Progenitor cell of endocrine pancreas (in vitro differentiated cells): ENCODE measurements at regions not wholly inside any gene's neighbourhood (a gene's known extent, or its start where the extent isn't known, plus 50 kb on each side); places are given as distances from the start of the nearest gene placed in this dataset.

Experiments
- DNase-seq: peaks from one replicate; pipeline ENCODE4 v3.0.0; 2021; ENCODE audit warnings: low spot score; ENCODE audit not compliant: unreplicated experiment
- H3K27ac Mint-ChIP-seq: 2 replicates; pipeline ENCODE4 v1.8.0; 2021; ENCODE audit warnings: mild to moderate bottlenecking, moderate library complexity, mixed read lengths
- H3K27me3 Mint-ChIP-seq: 2 replicates; pipeline ENCODE4 v1.8.0; 2021; ENCODE audit warnings: mixed read lengths
- H3K36me3 Mint-ChIP-seq: 2 replicates; pipeline ENCODE4 v1.8.0; 2022; ENCODE audit warnings: mixed read lengths; ENCODE audit not compliant: insufficient read depth
- H3K4me1 Mint-ChIP-seq: 2 replicates; pipeline ENCODE4 v1.8.0; 2021; ENCODE audit warnings: low read depth, mixed read lengths
- H3K4me3 Mint-ChIP-seq: 2 replicates; pipeline ENCODE4 v1.8.0; 2021; ENCODE audit warnings: low read depth, mild to moderate bottlenecking, moderate library complexity, mixed read lengths
- H3K9me3 Mint-ChIP-seq: 2 replicates; pipeline ENCODE4 v1.8.0; 2021; ENCODE audit warnings: low read depth, mixed read lengths
- TF ChIP-seq, protein P1 (sequence below): fragments of 200-600 bp; sonication (generic); IDR thresholded peaks from one replicate; pipeline ENCODE4 v1.5.0; 2021; ENCODE audit warnings: antibody characterized with exemption, mild to moderate bottlenecking; ENCODE audit not compliant: unreplicated experiment

DNA sequence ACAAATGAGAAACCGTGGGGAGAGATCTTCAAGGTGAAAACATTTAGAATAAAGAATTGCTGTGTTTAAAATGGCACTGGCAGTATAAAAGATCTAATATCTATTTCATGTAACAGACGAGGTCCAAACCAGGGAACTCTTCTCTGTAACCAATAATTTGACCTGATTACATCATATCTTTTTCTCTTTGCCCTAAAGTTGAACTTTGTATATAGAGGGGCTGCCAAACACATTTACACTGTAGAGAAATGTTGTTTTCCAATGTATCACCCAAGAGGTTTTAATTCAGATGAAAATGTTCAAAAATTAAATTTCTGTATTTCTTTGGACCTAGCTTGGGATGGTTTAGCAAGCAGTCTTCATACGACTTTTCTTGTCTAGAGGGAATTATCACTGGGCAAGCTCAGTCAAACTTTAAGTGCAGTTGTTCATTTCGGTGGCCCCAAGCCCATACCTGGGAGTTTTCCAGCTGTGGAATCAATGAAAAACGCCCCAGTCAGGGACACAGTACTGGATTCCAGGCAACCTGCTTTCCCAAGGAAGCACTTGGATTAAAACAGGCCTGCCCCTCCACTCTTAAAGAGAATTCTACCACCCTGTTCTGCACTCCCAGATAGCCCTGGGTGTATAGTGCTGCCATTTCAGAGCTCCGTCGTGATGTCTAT lies 208.5 kb upstream of the FN1 start:
- TF ChIP-seq, protein P1, sequence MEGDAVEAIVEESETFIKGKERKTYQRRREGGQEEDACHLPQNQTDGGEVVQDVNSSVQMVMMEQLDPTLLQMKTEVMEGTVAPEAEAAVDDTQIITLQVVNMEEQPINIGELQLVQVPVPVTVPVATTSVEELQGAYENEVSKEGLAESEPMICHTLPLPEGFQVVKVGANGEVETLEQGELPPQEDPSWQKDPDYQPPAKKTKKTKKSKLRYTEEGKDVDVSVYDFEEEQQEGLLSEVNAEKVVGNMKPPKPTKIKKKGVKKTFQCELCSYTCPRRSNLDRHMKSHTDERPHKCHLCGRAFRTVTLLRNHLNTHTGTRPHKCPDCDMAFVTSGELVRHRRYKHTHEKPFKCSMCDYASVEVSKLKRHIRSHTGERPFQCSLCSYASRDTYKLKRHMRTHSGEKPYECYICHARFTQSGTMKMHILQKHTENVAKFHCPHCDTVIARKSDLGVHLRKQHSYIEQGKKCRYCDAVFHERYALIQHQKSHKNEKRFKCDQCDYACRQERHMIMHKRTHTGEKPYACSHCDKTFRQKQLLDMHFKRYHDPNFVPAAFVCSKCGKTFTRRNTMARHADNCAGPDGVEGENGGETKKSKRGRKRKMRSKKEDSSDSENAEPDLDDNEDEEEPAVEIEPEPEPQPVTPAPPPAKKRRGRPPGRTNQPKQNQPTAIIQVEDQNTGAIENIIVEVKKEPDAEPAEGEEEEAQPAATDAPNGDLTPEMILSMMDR: no peak
- H3K27me3 Mint-ChIP-seq: no peaks in the 10 kb centered on the region
- H3K9me3 Mint-ChIP-seq: peaks cover 28% of the 10 kb centered on the region
- H3K27ac Mint-ChIP-seq: no peak overlapping the region
- DNase-seq: no peak
- H3K4me1 Mint-ChIP-seq: peaks cover 5% of the 10 kb centered on the region
- H3K36me3 Mint-ChIP-seq: peaks cover 31% of the 10 kb centered on the region
- no peak overlapping the region for H3K4me3 Mint-ChIP-seq

GRCh38 chr2:215638687-215639086 lies 202.8 kb upstream of the FN1 start:
- no peaks in the 10 kb centered on the region for H3K4me1 Mint-ChIP-seq
- H3K4me3 Mint-ChIP-seq: no peak overlapping the region
- TF ChIP-seq, protein P1: no peak
- no peaks in the 10 kb centered on the region for H3K27me3 Mint-ChIP-seq
- peaks cover 57% of the 10 kb centered on the region for H3K9me3 Mint-ChIP-seq
- H3K27ac Mint-ChIP-seq: no peak overlapping the region
- H3K36me3 Mint-ChIP-seq: peaks cover 59% of the 10 kb centered on the region
- DNase-seq: no peak

- DNase-seq: no peak
- H3K27me3 Mint-ChIP-seq: no peaks in the 10 kb centered on the region
- H3K9me3 Mint-ChIP-seq: peaks cover 64% of the 10 kb centered on the region
- TF ChIP-seq, protein P1: no peak
- H3K4me3 Mint-ChIP-seq: no peak overlapping the region
- no peak overlapping the region for H3K27ac Mint-ChIP-seq
- peaks cover 66% of the 10 kb centered on the region for H3K36me3 Mint-ChIP-seq
- no peaks in the 10 kb centered on the region for H3K4me1 Mint-ChIP-seq
These were observed 201.8 kb upstream of the FN1 start for GRCh38 chr2:215637651-215638050.

DNA sequence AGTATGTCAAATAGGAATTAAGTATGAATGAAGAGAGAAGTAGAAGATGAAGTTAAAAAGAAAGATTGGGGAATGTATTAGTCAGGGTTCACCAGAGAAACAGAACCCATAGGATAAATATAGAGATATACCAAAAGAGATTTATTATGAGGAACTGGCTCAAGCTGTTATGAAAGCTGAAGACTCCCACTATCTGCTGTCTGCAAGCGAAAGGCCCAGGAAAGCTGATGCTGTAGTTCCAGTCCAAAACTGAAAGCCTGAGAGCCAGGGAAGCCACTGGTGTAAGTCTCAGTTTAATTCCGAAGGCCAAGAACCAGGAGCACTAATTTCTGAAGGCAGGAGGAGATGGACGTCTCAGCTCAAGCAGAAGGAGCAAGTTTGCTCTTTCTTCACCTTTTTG lies 200.9 kb upstream of the FN1 start:
- DNase-seq: no peak
- Mint-ChIP-seq H3K4me1 (no peaks in the 10 kb centered on the region), H3K27me3 (no peaks in the 10 kb centered on the region), H3K27ac (no peak overlapping the region), H3K36me3 (peaks cover 69% of the 10 kb centered on the region), H3K9me3 (peaks cover 64% of the 10 kb centered on the region), H3K4me3 (no peak overlapping the region)
- TF ChIP-seq, protein P1: no peak

- Mint-ChIP-seq H3K27ac (no peak overlapping the region), H3K4me1 (no peaks in the 10 kb centered on the region), H3K4me3 (no peak overlapping the region), H3K9me3 (peaks cover 68% of the 10 kb centered on the region), H3K36me3 (peaks cover 71% of the 10 kb centered on the region), H3K27me3 (no peaks in the 10 kb centered on the region)
- DNase-seq: no peak
- TF ChIP-seq, protein P1: no peak
These were observed 199.9 kb upstream of the FN1 start for GRCh38 chr2:215635788-215636139.
